HCT116 (cell line): ENCODE measurements at regions not wholly inside any gene's neighbourhood (a gene's known extent, or its start where the extent isn't known, plus 50 kb on each side); places are given as distances from the start of the nearest gene placed in this dataset.

Experiments
- ATF3 ChIP-seq: IDR thresholded peaks from 2 replicates; pipeline ENCODE4 v1.6.1; 2012
- EZH2phosphoT487 ChIP-seq: fragments of 200-600 bp; IDR thresholded peaks from 2 replicates; pipeline ENCODE4 v1.6.1; 2018; ENCODE audit warnings: antibody characterized with exemption, borderline replicate concordance
- POLR2AphosphoS5 ChIP-seq: IDR thresholded peaks from 2 replicates; pipeline ENCODE4 v1.6.1; 2011; ENCODE audit warnings: mild to moderate bottlenecking, low read depth, low read length, moderate library complexity
- SIN3A ChIP-seq: IDR thresholded peaks from 2 replicates; pipeline ENCODE4 v1.6.1; 2012; ENCODE audit warnings: low read depth
- TF ChIP-seq, protein P1 (sequence below), 3 experiments: fragments of 200-600 bp in 1 of 3; sonication (generic) in 1 of 3; IDR thresholded peaks in 2 of 3; conservative IDR thresholded peaks in 1 of 3; 2 replicates each; pipeline ENCODE4 v1.5.1; 2012 to 2017; ENCODE audit warnings: low read depth in 2 of 3, low read length in 2 of 3, antibody characterized with exemption in 1 of 3, borderline replicate concordance in 1 of 3, control low read depth in 1 of 3, mild to moderate bottlenecking in 1 of 3, mixed read lengths in 1 of 3, mixed run types in 1 of 3, moderate library complexity in 1 of 3; ENCODE audit not compliant: insufficient read depth in 1 of 3

GRCh38 chr6:132910759-132911158 lies 96.4 kb downstream of the RPS12 start:
- TF ChIP-seq ATF3 (no peak), SIN3A (no peak), POLR2AphosphoS5 (no peak), EZH2phosphoT487 (no peak)
- TF ChIP-seq, protein P1, sequence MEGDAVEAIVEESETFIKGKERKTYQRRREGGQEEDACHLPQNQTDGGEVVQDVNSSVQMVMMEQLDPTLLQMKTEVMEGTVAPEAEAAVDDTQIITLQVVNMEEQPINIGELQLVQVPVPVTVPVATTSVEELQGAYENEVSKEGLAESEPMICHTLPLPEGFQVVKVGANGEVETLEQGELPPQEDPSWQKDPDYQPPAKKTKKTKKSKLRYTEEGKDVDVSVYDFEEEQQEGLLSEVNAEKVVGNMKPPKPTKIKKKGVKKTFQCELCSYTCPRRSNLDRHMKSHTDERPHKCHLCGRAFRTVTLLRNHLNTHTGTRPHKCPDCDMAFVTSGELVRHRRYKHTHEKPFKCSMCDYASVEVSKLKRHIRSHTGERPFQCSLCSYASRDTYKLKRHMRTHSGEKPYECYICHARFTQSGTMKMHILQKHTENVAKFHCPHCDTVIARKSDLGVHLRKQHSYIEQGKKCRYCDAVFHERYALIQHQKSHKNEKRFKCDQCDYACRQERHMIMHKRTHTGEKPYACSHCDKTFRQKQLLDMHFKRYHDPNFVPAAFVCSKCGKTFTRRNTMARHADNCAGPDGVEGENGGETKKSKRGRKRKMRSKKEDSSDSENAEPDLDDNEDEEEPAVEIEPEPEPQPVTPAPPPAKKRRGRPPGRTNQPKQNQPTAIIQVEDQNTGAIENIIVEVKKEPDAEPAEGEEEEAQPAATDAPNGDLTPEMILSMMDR (IDR thresholded peaks at IDR 0.05 in 2 of 3, conservative IDR thresholded peaks at IDR 0.05 in 1 of 3; ENCODE audit: borderline replicate concordance in 1 of 3, insufficient read depth in 1 of 3, low read depth in 2 of 3, low read length in 2 of 3) = no peak
